ENCODE measurements at regions not wholly inside any gene's neighbourhood (a gene's known extent, or its start where the extent isn't known, plus 50 kb on each side); places are given as distances from the start of the nearest gene placed in this dataset.

GRCh38 chrX:2145692-2146367 lies 354.9 kb downstream of the DHRSX start:
- no peak for DNase-seq (ENCODE audit: low spot score)
- no peak for TF ChIP-seq ZSCAN12 (CRISPR knock-in tag; IDR thresholded peaks at IDR 0.05)
- TF ChIP-seq ETS1 (CRISPR knock-in tag; IDR thresholded peaks at IDR 0.05): no peak
- no peak for TF ChIP-seq SOX6 (IDR thresholded peaks at IDR 0.05)
- no peak for TF ChIP-seq SOX6 (CRISPR knock-in tag; IDR thresholded peaks at IDR 0.05)
- TF ChIP-seq SMARCC2 (IDR thresholded peaks at IDR 0.05): no peak
- TF ChIP-seq CENPT (CRISPR knock-in tag; IDR thresholded peaks at IDR 0.05; ENCODE audit: low read depth): no peak
- TF ChIP-seq EP300 (IDR thresholded peaks at IDR 0.05; ENCODE audit: low read depth in 2 of 2, low read length in 2 of 2): no peak
- no peak for TF ChIP-seq EP300 (CRISPR knock-in tag; IDR thresholded peaks at IDR 0.05; ENCODE audit: borderline replicate concordance)
- no peak for TF ChIP-seq ZBTB14 (CRISPR knock-in tag; IDR thresholded peaks at IDR 0.05)
- no peak for TF ChIP-seq IRF9 (CRISPR knock-in tag; IDR thresholded peaks at IDR 0.05; ENCODE audit: borderline replicate concordance)
- no peak for TF ChIP-seq ZNF580 (CRISPR knock-in tag; IDR thresholded peaks at IDR 0.05; ENCODE audit: borderline replicate concordance, low read depth)
- TF ChIP-seq ZNF292 (CRISPR knock-in tag; IDR thresholded peaks at IDR 0.05; ENCODE audit: borderline replicate concordance, low read depth): no peak
- no peak for TF ChIP-seq ZNF451 (CRISPR knock-in tag; IDR thresholded peaks at IDR 0.05)
- no peak for TF ChIP-seq ZNF280B (CRISPR knock-in tag; IDR thresholded peaks at IDR 0.05; ENCODE audit: borderline replicate concordance)
- TF ChIP-seq ZNF589 (CRISPR knock-in tag; conservative IDR thresholded peaks at IDR 0.05): no peak
- no peak for TF ChIP-seq ZNF362 (CRISPR knock-in tag; IDR thresholded peaks at IDR 0.05; ENCODE audit: borderline replicate concordance)
- TF ChIP-seq DNMT3B (CRISPR knock-in tag; conservative IDR thresholded peaks at IDR 0.05): no peak
- no peak for TF ChIP-seq GPN1 (CRISPR knock-in tag; IDR thresholded peaks at IDR 0.05; ENCODE audit: borderline replicate concordance)
- no peak for TF ChIP-seq ZNF263 (CRISPR knock-in tag; IDR thresholded peaks at IDR 0.05)
- Histone ChIP-seq H4K20me1 (ENCODE audit: insufficient read depth, low read length) (no peaks in the 10 kb centered on the region), H3K4me2 (ENCODE audit: low read depth, low read length) (no peak overlapping the region), H3K9ac (ENCODE audit: insufficient read depth, low read depth, low read length) (no peak overlapping the region), H3K79me2 (ENCODE audit: insufficient read depth, low read length) (no peaks in the 10 kb centered on the region), H3K4me1 (ENCODE audit: insufficient read depth, low read length) (no peaks in the 10 kb centered on the region), H3K4me3 (replicated peaks in 1 of 3; ENCODE audit: insufficient read depth in 1 of 3, low read depth in 2 of 3, low read length in 3 of 3) (no peak overlapping the region), H3K9me3 (ENCODE audit: low read length) (no peaks in the 10 kb centered on the region), H2AFZ (ENCODE audit: low read length) (no peak overlapping the region), H3K36me3 (replicated peaks in 1 of 2; ENCODE audit: control insufficient read depth in 1 of 2, insufficient read depth in 2 of 2, low read length in 2 of 2) (no peaks in the 10 kb centered on the region), H3K27me3 (ENCODE audit: control insufficient read depth in 1 of 2, insufficient read depth in 2 of 2, low read length in 2 of 2) (no peaks in the 10 kb centered on the region; a peak in 1 of 5 replicates), H3K27ac (ENCODE audit: extremely low read length, insufficient read depth, low read length) (no peak overlapping the region)
- CTCF ChIA-PET (ENCODE audit: low intra/inter-chr PET ratio, low total read pairs): no interaction called here
- intact Hi-C loops (cut with micrococcal nuclease; ENCODE audit: unreplicated experiment): no loop called here
- in situ Hi-C loops (cut with HindIII; ENCODE audit: extremely low pct_ligation_motif_present, low pct_unique_long_range_greater_than_20kb): no loop called here
- BruUV-seq (replicated peaks): no TSS peak
- WGBS (ENCODE audit: low lambda C conversion rate): 44% methylated on average over 14 of the region's 14 CpGs
- POLR2A ChIA-PET: no interaction called here
- FAIRE-seq: no peak
- ATAC-seq: no peak

All from HepG2 (cell line).